COR-L47 (cell line): ENCODE measurements at regions not wholly inside any gene's neighbourhood (a gene's known extent, or its start where the extent isn't known, plus 50 kb on each side); places are given as distances from the start of the nearest gene placed in this dataset.

Source experiments
- DNase-seq: peaks from one replicate; lab custom pipeline; 2025; lab: John Stamatoyannopoulos, UW

DNA sequence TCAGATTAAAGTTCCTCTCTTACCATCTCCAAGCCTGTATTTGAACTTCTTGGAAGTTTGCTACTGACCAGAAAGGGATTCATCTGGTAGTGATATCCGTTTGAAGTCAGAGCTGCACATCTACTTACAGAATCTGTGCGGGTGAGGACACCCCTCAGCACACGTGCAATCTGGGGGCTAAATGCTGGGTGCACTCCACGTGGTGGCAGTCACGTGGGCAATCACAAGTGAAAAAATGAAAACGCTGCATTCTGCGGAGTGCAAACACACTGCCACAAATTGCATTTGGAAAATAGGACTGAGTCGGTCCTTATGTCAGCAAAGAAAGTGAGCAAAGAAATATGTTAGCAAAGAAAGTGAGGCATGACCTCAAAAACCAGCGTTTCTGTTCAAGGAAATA, 76.1 kb upstream of the GYPC start:
- no peak for DNase-seq

- DNase-seq: no peak
Measured at GRCh38 chr2:126586317-126586716, 69.6 kb upstream of the GYPC start.

DNA sequence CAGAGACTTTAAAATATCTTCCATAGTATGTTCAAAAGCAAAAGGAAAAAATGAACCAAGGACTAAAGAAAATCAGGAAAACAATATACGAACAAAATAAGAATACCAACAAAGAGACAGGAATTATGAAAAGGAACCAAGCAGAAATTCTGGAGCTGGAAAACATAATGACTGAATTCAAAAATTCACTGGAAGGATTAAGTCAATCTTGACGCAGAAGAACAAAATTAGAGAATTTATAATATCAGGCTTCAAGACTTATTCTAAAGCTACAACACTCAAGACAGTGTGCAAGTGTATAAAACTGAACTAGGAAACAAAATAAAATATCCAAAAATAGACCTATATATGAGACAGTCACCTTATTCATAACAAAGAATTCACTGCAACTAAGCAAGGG, 56.9 kb upstream of the GYPC start:
- no peak for DNase-seq

DNA sequence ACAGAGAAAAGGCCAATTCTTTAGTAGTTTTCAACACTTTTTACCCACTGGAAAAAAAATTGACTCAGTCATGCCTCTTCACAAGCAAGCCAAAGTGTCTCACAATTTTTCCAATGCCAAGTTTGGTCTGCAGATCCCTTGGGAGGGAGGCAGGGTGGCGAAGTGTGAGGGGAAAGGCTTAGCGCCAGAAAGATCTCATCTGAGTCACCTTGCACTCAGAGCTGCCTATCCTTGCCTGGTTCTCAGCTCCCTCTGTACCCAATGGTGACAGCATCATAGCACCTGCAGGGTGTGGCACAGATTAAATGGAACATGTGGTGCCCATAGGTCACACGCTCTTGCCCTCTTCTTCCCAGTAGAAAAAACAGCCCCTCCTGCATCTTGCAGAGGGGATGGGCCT, 55.2 kb upstream of the GYPC start:
- DNase-seq: no peak

- no peak for DNase-seq
Measured at GRCh38 chr2:126602334-126602733, 53.6 kb upstream of the GYPC start.
